Left cardiac atrium (tissue), 4 donors: ENCODE measurements at regions not wholly inside any gene's neighbourhood (a gene's known extent, or its start where the extent isn't known, plus 50 kb on each side); places are given as distances from the start of the nearest gene placed in this dataset.
"Not testable (repeated sequence)": the region's sequence is repeated elsewhere in the genome, so short reads cannot be mapped to it uniquely, and the experiment has no call there.

ENCODE experiments used
- ATAC-seq, 2 donors: fragments of 200-7000 bp; cut with Tn5 transposase; one replicate each; pipeline ENCODE4 v1.9.1; 2020; ENCODE audit warnings: mild to moderate bottlenecking in 2 of 2, moderate library complexity in 2 of 2
- DNase-seq: peaks from one replicate; pipeline ENCODE4 v3.0.0-alpha.2; 2020
- intact Hi-C, 2 donors: fragments of 100-400 bp; cut with DNase I; formaldehyde crosslinking; loops; one replicate each; pipeline versions ENCODE4 v1.14.1 to v1.15.1; 2022 to 2023
- donor health status: DM: no; HTN: yes; CAD: no.
- donor health status: DM: no; HTN: yes; CAD: no; lungs with severe emphysema.
- donor health status: DM: yes; HTN: yes; CAD: no.
- donor health status: Dilated cardiomyopathy.

GRCh38 chr6:140202964-140203515 lies 828.6 kb upstream of the CITED2 start:
- DNase-seq (no peak), ATAC-seq (no peak)
- intact Hi-C loops: no loop called here

- intact Hi-C loops: no loop called here
- no peak for ATAC-seq
- no peak for DNase-seq
These were observed 827.5 kb upstream of the CITED2 start for GRCh38 chr6:140201787-140202458.

DNA sequence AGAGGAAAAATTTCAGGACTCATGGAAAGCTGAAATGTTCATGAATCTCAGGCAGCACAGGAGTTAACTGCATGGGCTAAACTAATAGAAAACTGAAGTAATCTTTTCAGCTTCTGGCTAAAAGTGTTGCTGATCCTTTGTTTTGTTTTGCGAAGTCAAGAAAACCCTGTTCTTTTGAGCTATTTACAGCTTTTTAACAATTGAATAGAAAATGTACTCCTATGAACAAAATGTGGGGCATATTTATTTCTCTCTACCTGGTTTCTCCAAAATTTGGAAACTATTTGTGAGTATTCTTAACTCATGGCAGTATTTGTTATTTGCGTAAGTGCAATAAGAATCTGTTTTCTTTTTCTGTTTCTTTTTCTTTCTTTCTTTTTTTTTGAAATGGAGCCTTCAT lies 818.8 kb upstream of the CITED2 start:
- ATAC-seq: no peak
- intact Hi-C loops: no loop called here
- DNase-seq: no peak

DNA sequence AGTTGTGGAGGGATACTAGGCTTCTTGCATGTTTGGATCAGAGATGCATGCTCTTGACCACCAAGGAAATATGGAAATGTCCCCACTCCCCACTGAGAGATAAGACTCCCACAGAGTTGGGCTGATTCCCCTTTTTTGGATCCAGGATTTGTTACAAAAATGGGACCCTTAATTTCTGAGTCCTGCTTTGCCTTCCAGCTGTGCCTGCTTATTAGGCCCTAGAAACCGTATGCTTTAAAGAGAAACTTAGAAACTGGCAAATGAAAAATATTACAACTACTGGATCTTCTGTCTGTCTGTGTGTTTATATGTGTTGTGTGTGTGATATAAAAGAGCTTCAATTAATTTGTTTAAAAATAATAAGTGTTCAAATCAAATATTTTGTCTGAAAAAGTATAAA lies 817.6 kb upstream of the CITED2 start:
- intact Hi-C loops: no loop called here
- ATAC-seq (no peak), DNase-seq (no peak)

GRCh38 chr6:140189263-140189662 lies 814.8 kb upstream of the CITED2 start:
- DNase-seq, ATAC-seq, intact Hi-C loops: not testable (repeated sequence)

DNA sequence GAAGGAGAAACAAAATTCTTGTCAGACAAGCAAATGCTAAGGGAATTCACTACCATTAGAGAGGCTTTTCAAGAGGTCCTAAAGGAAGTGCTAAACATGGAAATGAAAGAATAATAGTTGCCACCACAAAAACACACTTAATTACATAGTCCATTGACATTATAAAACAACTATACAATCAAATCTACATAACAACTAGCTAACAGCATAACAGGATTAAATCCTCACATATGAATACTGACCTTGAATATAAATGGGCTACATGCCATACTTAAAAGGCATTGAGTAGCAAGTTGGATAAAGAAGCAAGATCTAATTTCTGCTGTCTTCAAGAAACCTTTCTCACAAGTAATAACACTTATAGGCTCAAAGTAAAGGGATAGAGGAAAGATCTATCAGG lies 811.5 kb upstream of the CITED2 start:
- no peak for DNase-seq
- intact Hi-C loops: no loop called here
- no peak for ATAC-seq

DNA sequence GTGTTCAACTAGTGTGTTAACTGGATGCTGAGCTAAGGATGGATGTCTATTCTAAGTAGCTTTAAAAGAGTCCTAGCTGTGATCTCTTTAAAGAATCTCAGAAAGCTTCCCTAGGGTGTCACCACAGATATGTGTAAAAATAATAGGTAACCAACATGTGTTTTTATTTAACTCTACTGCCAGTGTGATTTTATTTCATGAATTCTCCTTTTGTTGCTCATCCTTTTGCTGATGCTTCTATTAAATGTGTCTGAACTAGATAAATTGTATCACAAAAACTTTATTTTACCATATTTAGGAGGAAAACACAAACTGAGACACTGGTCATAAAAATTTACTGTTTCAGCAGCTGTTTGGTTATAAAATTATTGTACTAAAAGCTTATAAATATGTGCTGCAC lies 809.4 kb upstream of the CITED2 start:
- intact Hi-C loops: no loop called here
- ATAC-seq: no peak
- DNase-seq: no peak

- ATAC-seq (no peak), DNase-seq (no peak)
- intact Hi-C loops: no loop called here
These were observed 808.4 kb upstream of the CITED2 start for GRCh38 chr6:140182821-140183220.

- intact Hi-C loops: no loop called here
- DNase-seq (no peak), ATAC-seq (no peak)
These were observed 807.4 kb upstream of the CITED2 start for GRCh38 chr6:140181876-140182275.

DNA sequence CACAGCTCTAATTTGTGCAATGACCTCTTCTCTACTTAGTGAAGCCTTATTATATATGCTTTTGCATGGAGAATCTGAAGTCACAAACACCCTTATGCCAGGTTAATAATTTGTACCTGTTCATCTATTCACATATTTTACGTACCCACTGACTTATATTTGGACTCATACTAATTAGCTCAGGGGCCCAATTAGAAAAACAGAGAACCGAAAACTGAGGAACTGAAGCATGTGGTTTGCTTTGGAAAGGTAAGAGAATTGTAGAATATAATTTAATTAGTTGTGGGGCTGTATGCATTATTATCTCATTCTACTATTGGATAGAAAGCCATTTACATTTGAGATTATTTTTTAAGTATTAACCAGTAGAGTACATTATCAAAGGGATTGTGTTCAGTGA lies 805.9 kb upstream of the CITED2 start:
- intact Hi-C loops: no loop called here
- ATAC-seq (no peak), DNase-seq (no peak)

- ATAC-seq: no peak
- intact Hi-C loops: no loop called here
- DNase-seq: no peak
These were observed 804.5 kb upstream of the CITED2 start for GRCh38 chr6:140178935-140179334.

DNA sequence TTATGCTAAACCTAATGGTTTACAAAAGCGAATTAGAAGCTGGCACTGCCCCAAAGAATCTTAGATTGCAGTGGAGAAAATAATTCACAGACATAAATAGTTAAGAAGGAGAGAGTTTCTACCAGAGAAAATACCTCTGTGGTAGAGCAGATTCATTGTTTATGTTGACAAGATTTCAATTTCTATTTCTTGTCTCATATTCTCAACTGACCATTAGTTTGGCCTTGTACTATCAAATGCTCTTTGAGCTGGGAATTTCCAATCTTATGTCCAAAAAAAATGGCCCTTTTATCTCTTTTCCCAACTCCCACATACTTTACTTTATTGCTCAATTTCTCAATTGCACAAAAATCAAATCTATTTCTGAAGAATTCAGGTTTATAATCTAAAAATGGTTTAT lies 804.1 kb upstream of the CITED2 start:
- intact Hi-C loops: no loop called here
- DNase-seq: no peak

DNA sequence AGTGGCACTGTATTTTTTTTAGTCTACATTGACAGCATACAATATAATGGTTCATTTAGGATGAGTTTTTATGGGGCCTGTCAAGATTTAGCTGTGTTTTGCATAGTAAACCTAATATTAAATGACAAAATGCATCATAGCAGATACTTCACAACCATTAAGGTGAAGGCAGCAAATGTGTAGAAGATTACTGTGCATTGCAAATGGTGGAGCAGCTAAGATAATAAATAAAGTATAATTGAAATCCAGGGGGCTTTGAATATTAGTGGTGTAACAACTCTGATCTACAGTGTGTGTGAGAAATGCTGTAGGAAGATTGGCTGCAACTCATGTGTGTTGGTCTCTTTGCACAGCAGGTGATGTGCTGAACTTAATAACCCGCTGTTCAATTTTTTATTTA lies 801.9 kb upstream of the CITED2 start:
- ATAC-seq: no peak
- intact Hi-C loops: no loop called here
- no peak for DNase-seq

More for the DNA sequence above, 804.1 kb upstream of the CITED2 start:
- peak in 1 of 2 donors; percentile 35 for ATAC-seq

DNA sequence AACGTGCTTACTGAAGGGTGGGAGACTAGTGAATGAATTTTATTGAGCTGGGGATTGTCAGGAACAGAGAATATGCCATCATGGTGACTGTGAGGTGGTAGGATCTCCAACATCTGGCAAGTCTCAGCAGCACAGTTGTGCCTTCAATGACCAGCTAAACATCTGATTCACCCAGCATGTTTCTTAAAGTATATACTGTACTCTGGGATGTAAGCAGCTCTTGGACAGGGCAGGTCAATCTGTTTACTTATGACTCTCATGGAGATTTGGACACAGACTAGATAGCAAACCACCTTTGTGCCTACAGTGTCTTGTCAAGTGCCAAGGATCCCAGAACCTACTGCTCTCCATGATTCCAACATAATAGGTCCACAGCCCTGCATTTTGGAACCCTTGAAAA lies 801.0 kb upstream of the CITED2 start:
- DNase-seq: no peak
- intact Hi-C loops: no loop called here
- no peak for ATAC-seq

GRCh38 chr6:140174524-140174923 lies 800.1 kb upstream of the CITED2 start:
- ATAC-seq (no peak), DNase-seq (no peak)
- intact Hi-C loops: no loop called here

DNA sequence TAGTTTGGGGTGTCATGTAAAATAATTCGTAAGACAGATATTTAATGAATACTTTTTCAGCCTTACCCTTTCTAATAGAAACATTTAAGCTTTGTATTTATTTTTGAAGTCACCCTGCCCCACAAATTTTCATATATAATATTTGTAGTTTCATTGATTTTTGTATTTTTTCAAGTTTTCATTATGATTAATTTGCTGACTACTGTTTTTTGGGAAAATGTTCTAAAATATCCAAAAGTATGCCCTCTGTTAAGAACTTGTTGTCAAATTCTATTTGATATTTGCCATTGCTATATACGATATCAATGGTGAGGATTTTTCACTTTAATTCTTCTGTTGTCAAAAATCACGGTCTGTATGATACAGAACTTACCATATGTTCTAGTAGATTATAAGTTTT lies 793.9 kb upstream of the CITED2 start:
- DNase-seq (no peak), ATAC-seq (no peak)
- intact Hi-C loops: no loop called here

- DNase-seq: no peak
- intact Hi-C loops: no loop called here
These were observed 786.5 kb upstream of the CITED2 start for GRCh38 chr6:140160909-140161308.

GRCh38 chr6:140160494-140160893 lies 786.0 kb upstream of the CITED2 start:
- intact Hi-C loops: no loop called here
- no peak for ATAC-seq

More at GRCh38 chr6:140160909-140161308, 786.5 kb upstream of the CITED2 start:
- no peak for ATAC-seq

GRCh38 chr6:140156131-140156530 lies 781.7 kb upstream of the CITED2 start:
- intact Hi-C loops: no loop called here
- ATAC-seq (no peak), DNase-seq (no peak)

More at GRCh38 chr6:140160494-140160893, 786.0 kb upstream of the CITED2 start:
- DNase-seq: no peak

DNA sequence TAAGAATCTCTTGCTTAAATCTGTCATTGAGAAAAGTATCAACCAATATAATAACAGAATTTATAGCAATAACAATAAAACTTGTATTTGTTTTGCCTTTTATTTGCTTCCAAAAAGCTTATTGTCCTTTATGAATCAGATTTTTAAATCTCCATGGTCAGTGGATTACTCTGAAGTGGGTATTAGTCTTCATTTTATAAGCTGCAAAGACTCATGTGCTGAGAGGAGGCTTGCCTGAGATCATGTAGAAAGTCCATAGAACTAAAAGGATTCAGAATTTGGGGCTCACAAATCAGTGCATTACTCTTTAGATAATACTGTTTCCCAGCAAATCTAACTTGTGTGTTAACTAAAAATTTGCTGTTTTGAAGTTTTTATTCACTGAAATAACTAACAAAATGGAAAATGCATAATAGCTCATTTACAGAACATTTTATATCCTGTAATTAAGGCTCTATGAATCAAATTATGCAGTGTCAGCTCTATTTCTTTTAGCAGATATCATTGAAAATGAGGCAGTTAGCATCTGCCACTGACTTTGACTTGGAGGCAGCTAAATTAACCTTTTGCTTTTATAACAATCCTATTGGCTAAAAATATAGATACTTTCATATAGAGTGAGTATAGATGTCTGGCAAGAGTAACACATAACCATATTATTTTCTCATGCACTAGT lies 781.1 kb upstream of the CITED2 start:
- ATAC-seq (no peak), DNase-seq (no peak)
- intact Hi-C loops: no loop called here

DNA sequence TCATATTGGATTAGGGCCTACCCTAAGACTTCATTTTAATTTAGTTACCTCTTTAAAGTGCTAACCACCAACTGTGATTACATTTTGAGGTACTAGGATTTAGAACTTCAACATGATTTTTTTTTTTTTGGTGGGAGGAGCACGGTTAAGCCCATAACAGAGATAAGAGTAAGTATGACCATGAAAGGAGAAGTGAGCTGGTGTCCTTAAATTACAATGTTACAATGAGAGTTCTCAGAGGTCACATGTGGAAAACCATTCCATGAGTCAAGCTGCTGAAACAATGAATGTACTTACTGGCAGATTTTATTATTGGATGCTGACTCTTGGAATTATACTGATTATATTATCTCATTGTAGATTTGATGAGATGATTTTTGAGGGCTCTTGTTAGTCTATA lies 779.3 kb upstream of the CITED2 start:
- intact Hi-C loops: no loop called here
- no peak for ATAC-seq
- no peak for DNase-seq
